GM21717 (cell line): ENCODE measurements at regions not wholly inside any gene's neighbourhood (a gene's known extent, or its start where the extent isn't known, plus 50 kb on each side); places are given as distances from the start of the nearest gene placed in this dataset.
A peak's percentile ranks its signal among the peaks of the same experiment; 100 is the strongest.

Source experiments
- ATAC-seq: cut with Tn5 transposase; IDR thresholded peaks from one replicate; pipeline ENCODE4 v1.9.1; 2021; ENCODE audit warnings: mild to moderate bottlenecking, moderate library complexity; ENCODE audit not compliant: unreplicated experiment

GRCh38 chr3:14286887-14287500 lies 108.4 kb downstream of the LSM3 start:
- ATAC-seq = no peak

- no peak for ATAC-seq
Measured at GRCh38 chr3:14288177-14288788, 109.7 kb downstream of the LSM3 start.

- ATAC-seq = no peak
Measured at GRCh38 chr3:14288833-14289451, 110.3 kb downstream of the LSM3 start.

GRCh38 chr3:14289590-14290461 lies 111.2 kb downstream of the LSM3 start:
- ATAC-seq = no peak

- no peak for ATAC-seq
Measured at GRCh38 chr3:14290631-14291385, 111.6 kb upstream of the SLC6A6 start.

- no peak for ATAC-seq
Measured at GRCh38 chr3:14295037-14295436, 107.4 kb upstream of the SLC6A6 start.

- ATAC-seq = no peak
Measured at GRCh38 chr3:14295801-14296200, 106.6 kb upstream of the SLC6A6 start.

- no peak for ATAC-seq
Measured at GRCh38 chr3:14297305-14297704, 105.1 kb upstream of the SLC6A6 start.

- ATAC-seq = no peak
Measured at GRCh38 chr3:14297784-14298236, 104.6 kb upstream of the SLC6A6 start.

- ATAC-seq = no peak
Measured at GRCh38 chr3:14298442-14298841, 104.0 kb upstream of the SLC6A6 start.

GRCh38 chr3:14298991-14299555 lies 103.3 kb upstream of the SLC6A6 start:
- no peak for ATAC-seq

- peak; percentile 82 for ATAC-seq
Measured at GRCh38 chr3:14299767-14300166, 102.6 kb upstream of the SLC6A6 start.

GRCh38 chr3:14300721-14301399 lies 101.5 kb upstream of the SLC6A6 start:
- ATAC-seq = no peak

- no peak for ATAC-seq
Measured at GRCh38 chr3:14301558-14301957, 100.8 kb upstream of the SLC6A6 start.

GRCh38 chr3:14303336-14304100 lies 98.9 kb upstream of the SLC6A6 start:
- no peak for ATAC-seq

- ATAC-seq = no peak
Measured at GRCh38 chr3:14304101-14305045, 98.0 kb upstream of the SLC6A6 start.

GRCh38 chr3:14305324-14305723 lies 97.1 kb upstream of the SLC6A6 start:
- no peak for ATAC-seq

GRCh38 chr3:14306142-14306541 lies 96.3 kb upstream of the SLC6A6 start:
- ATAC-seq = no peak
